Mesenchymal stem cell (in vitro differentiated cells and primary cell): ENCODE measurements at regions not wholly inside any gene's neighbourhood (a gene's known extent, or its start where the extent isn't known, plus 50 kb on each side); places are given as distances from the start of the nearest gene placed in this dataset.

ENCODE experiments used
- DNase-seq: peaks from one replicate; pipeline ENCODE4 v3.0.0-alpha.2; 2013
- H2AFZ ChIP-seq: one replicate; pipeline ENCODE4 v1.6.1; 2013; ENCODE audit warnings: low read depth, mild to moderate bottlenecking, control low read depth, inconsistent platforms, low read length, moderate library complexity
- H2AK5ac ChIP-seq: 2 replicates; pipeline ENCODE4 v1.6.1; 2013; ENCODE audit warnings: low read length, moderate library complexity, mild to moderate bottlenecking, inconsistent platforms; ENCODE audit not compliant: severe bottlenecking
- H2BK120ac ChIP-seq: one replicate; pipeline ENCODE4 v1.6.1; 2013; ENCODE audit warnings: low read depth, mild to moderate bottlenecking, inconsistent platforms, low read length, moderate library complexity
- H2BK12ac ChIP-seq, 2 experiments: one replicate each; pipeline ENCODE4 v1.6.1; 2013; ENCODE audit warnings: inconsistent platforms in 2 of 2, low read length in 2 of 2, mild to moderate bottlenecking in 2 of 2, moderate library complexity in 2 of 2, control low read depth in 1 of 2
- H2BK15ac ChIP-seq: one replicate; pipeline ENCODE4 v1.6.1; 2013; ENCODE audit warnings: mild to moderate bottlenecking, low read depth, inconsistent platforms; ENCODE audit not compliant: poor library complexity, severe bottlenecking
- H2BK5ac ChIP-seq: 2 replicates; pipeline ENCODE4 v1.6.1; 2013; ENCODE audit warnings: low read depth, mild to moderate bottlenecking, low read length, control low read depth, inconsistent platforms; ENCODE audit not compliant: poor library complexity, severe bottlenecking
- H3K14ac ChIP-seq, 2 experiments: one replicate each; pipeline ENCODE4 v1.6.1; 2013; ENCODE audit warnings: inconsistent platforms in 2 of 2, low read length in 2 of 2, control low read depth in 1 of 2, mild to moderate bottlenecking in 1 of 2, moderate library complexity in 1 of 2
- H3K18ac ChIP-seq, 2 experiments: one replicate each; pipeline ENCODE4 v1.6.1; 2013; ENCODE audit warnings: inconsistent platforms in 2 of 2, low read length in 2 of 2, control low read depth in 1 of 2, low read depth in 1 of 2, mild to moderate bottlenecking in 1 of 2
- H3K23ac ChIP-seq, 2 experiments: one replicate each; pipeline ENCODE4 v1.6.1; 2013; ENCODE audit warnings: inconsistent platforms in 2 of 2, low read length in 2 of 2, mild to moderate bottlenecking in 2 of 2, moderate library complexity in 2 of 2, control low read depth in 1 of 2
- H3K27ac ChIP-seq: 2 replicates; pipeline ENCODE4 v1.5.1; 2013; ENCODE audit warnings: mild to moderate bottlenecking, moderate library complexity, low read length, control low read depth, inconsistent platforms; ENCODE audit not compliant: poor library complexity, severe bottlenecking
- H3K27me3 ChIP-seq, 2 experiments: 2 replicates each; pipeline versions ENCODE4 v1.6.1 to v1.7.0; 2013; ENCODE audit warnings: low read length in 2 of 2, mild to moderate bottlenecking in 2 of 2, moderate library complexity in 2 of 2, control low read depth in 1 of 2, inconsistent platforms in 1 of 2; ENCODE audit not compliant: control insufficient read depth in 1 of 2, insufficient read depth in 1 of 2
- H3K36me3 ChIP-seq, 2 experiments: 2 replicates each; pipeline versions ENCODE4 v1.6.1 to v1.7.0; 2013; ENCODE audit warnings: low read length in 2 of 2, control low read depth in 1 of 2, inconsistent platforms in 1 of 2, low read depth in 1 of 2, mild to moderate bottlenecking in 1 of 2; ENCODE audit not compliant: insufficient read depth in 2 of 2, control insufficient read depth in 1 of 2
- H3K4ac ChIP-seq, 2 experiments: one replicate each; pipeline ENCODE4 v1.6.1; 2013; ENCODE audit warnings: inconsistent platforms in 2 of 2, low read length in 2 of 2, mild to moderate bottlenecking in 2 of 2, moderate library complexity in 2 of 2, control low read depth in 1 of 2, low read depth in 1 of 2
- H3K4me1 ChIP-seq: 2 replicates; pipeline ENCODE4 v1.6.1; 2013; ENCODE audit warnings: low read depth, low read length, control low read depth; ENCODE audit not compliant: control insufficient read depth, insufficient read depth
- H3K4me2 ChIP-seq: 2 replicates; pipeline ENCODE4 v1.6.1; 2013; ENCODE audit warnings: low read length, mild to moderate bottlenecking, inconsistent platforms; ENCODE audit not compliant: poor library complexity, severe bottlenecking
- H3K4me3 ChIP-seq, 2 experiments: 2 replicates each; pipeline versions ENCODE4 v1.5.1 to v1.7.0; 2013; ENCODE audit warnings: low read length in 2 of 2, mild to moderate bottlenecking in 2 of 2, control low read depth in 1 of 2, low read depth in 1 of 2; ENCODE audit not compliant: insufficient read depth in 1 of 2
- H3K79me1 ChIP-seq: replicated peaks from 2 replicates; pipeline ENCODE4 v1.6.1; 2013; ENCODE audit warnings: mild to moderate bottlenecking, control low read depth, low read length, inconsistent platforms; ENCODE audit not compliant: poor library complexity, severe bottlenecking
- H3K9ac ChIP-seq: 2 replicates; pipeline ENCODE4 v1.7.0; 2013; ENCODE audit warnings: mild to moderate bottlenecking, low read length, moderate library complexity
- H3K9me3 ChIP-seq: 2 replicates; pipeline ENCODE4 v1.7.0; 2013; ENCODE audit warnings: mild to moderate bottlenecking, low read length; ENCODE audit not compliant: control insufficient read depth
- H4K8ac ChIP-seq: one replicate; pipeline ENCODE4 v1.6.1; 2013; ENCODE audit warnings: inconsistent platforms, mild to moderate bottlenecking, low read length, moderate library complexity
- H4K91ac ChIP-seq: one replicate; pipeline ENCODE4 v1.6.1; 2013; ENCODE audit warnings: mild to moderate bottlenecking, low read length, inconsistent platforms
- WGBS: methylation state at CpG from one replicate; pipeline ENCODE4 v1.1.7; 2013; ENCODE audit warnings: mixed read lengths; 5-methylcytosine and 5-hydroxymethylcytosine counted together

DNA sequence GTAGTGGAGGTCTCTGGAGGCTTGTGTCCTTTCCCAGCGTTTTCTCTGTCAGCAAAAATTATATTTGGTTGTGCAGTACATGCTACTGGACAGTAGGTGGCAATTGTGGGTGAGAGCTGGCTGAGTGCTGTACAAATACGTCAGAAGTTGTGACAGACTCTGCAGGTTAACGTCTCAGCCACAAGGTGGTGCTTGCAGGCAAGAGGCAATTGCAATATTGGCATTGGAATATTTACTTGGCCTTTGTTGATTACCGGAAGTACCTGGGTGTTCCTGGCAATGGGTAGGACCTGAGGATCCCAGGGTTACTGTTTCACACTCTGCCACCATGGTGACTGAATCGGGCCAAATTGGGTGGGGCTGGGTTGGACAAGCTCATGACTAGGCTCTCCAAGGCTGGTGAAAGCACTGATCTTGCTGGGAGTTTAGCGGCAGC, 333.9 kb upstream of the LMO3 start:
- Histone ChIP-seq H3K4me2 (no peak overlapping the region), H3K14ac (no peak overlapping the region), H3K9ac (no peak overlapping the region), H3K36me3 (no peaks in the 10 kb centered on the region), H2BK15ac (no peak overlapping the region), H3K4ac (no peak overlapping the region), H3K9me3 (no peaks in the 10 kb centered on the region), H3K27me3 (no peaks in the 10 kb centered on the region), H2BK120ac (no peak overlapping the region), H3K4me3 (no peak overlapping the region), H2AK5ac (no peak overlapping the region), H4K8ac (no peak overlapping the region), H3K4me1 (no peaks in the 10 kb centered on the region), H2BK12ac (no peak overlapping the region), H2BK5ac (no peak overlapping the region), H3K23ac (no peak overlapping the region), H4K91ac (no peak overlapping the region), H2AFZ (no peak overlapping the region), H3K27ac (no peak overlapping the region), H3K79me1 (no peaks in the 10 kb centered on the region), H3K18ac (no peak overlapping the region)
- 29% methylated on average over 6 of the region's 6 CpGs for WGBS
- peak; percentile 32 for DNase-seq

- WGBS: no CpG with 5 or more reads among the region's 2 CpGs
- no peak overlapping the region for H2BK15ac ChIP-seq
These were observed 321.3 kb upstream of the LMO3 start for GRCh38 chr12:16927259-16927658.

DNA sequence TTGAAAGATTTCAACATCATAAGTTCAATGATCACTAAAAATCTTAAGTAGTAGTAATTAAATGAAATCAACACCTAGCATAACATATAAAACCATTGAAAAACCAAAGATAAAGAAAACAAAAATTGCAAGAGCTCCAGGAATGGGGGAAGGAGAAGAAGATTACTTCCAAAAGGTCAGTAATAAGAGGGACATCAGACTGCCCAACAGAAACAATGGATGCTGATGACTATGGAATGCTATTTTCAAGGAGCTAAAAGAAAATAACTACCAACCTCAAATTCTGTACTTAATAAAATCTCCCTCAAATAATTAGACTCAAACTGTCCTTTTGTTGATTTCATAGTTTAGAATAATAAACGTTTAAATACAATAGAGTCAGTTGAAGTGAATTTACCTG, 314.5 kb upstream of the LMO3 start:
- Histone ChIP-seq H3K14ac (no peak overlapping the region), H2BK5ac (no peak overlapping the region), H3K18ac (no peak overlapping the region), H3K9ac (no peak overlapping the region), H3K9me3 (peaks cover 51% of the 10 kb centered on the region), H3K79me1 (no peaks in the 10 kb centered on the region), H4K91ac (no peak overlapping the region), H2BK12ac (no peak overlapping the region), H3K27ac (no peak overlapping the region), H3K4me1 (no peaks in the 10 kb centered on the region), H3K4ac (no peak overlapping the region), H4K8ac (no peak overlapping the region), H3K23ac (no peak overlapping the region), H2AK5ac (no peak overlapping the region), H3K27me3 (no peaks in the 10 kb centered on the region), H2AFZ (no peak overlapping the region), H3K4me3 (no peak overlapping the region), H2BK15ac (no peak overlapping the region), H2BK120ac (no peak overlapping the region), H3K4me2 (no peak overlapping the region), H3K36me3 (no peaks in the 10 kb centered on the region)
- no CpG with 5 or more reads among the region's 1 CpG for WGBS
- DNase-seq: no peak

More at GRCh38 chr12:16927259-16927658, 321.3 kb upstream of the LMO3 start:
- H3K9ac ChIP-seq: no peak overlapping the region
- peaks cover 27% of the 10 kb centered on the region for H3K9me3 ChIP-seq
- no peak overlapping the region for H3K14ac ChIP-seq
- no peak for DNase-seq
- H2AK5ac ChIP-seq: no peak overlapping the region
- H3K4me3 ChIP-seq: no peak overlapping the region
- H4K8ac ChIP-seq: no peak overlapping the region
- no peak overlapping the region for H3K27ac ChIP-seq
- H4K91ac ChIP-seq: no peak overlapping the region
- H2BK5ac ChIP-seq: no peak overlapping the region
- H3K4me1 ChIP-seq: no peaks in the 10 kb centered on the region
- no peak overlapping the region for H2BK120ac ChIP-seq
- H2BK12ac ChIP-seq: no peak overlapping the region
- H3K18ac ChIP-seq: no peak overlapping the region
- H3K27me3 ChIP-seq: no peaks in the 10 kb centered on the region
- H3K4me2 ChIP-seq: no peak overlapping the region
- no peak overlapping the region for H3K4ac ChIP-seq
- H3K79me1 ChIP-seq: no peaks in the 10 kb centered on the region
- no peaks in the 10 kb centered on the region for H3K36me3 ChIP-seq
- no peak overlapping the region for H3K23ac ChIP-seq
- H2AFZ ChIP-seq: no peak overlapping the region

DNA sequence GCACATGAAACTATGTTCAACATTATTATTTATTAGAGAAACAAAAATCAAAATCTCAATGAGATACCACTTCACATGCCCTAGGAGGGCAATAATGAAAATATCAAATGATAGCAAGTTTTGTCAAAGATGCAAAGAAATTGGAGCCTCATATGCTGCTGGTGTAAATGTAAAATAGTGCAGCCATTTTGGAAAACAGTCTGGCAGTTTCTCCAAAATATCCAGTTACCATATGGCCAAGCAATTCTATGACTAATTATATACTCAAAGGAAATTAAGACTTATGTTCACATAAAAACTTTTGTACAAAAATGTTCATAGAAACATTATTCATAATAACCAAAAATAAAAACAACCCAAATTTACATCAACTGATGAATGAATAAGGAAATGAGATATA, 313.6 kb upstream of the LMO3 start:
- H3K4me2 ChIP-seq: no peak overlapping the region
- no peak overlapping the region for H3K27ac ChIP-seq
- peaks cover 51% of the 10 kb centered on the region for H3K9me3 ChIP-seq
- no peak overlapping the region for H3K23ac ChIP-seq
- H4K8ac ChIP-seq: no peak overlapping the region
- no peaks in the 10 kb centered on the region for H3K79me1 ChIP-seq
- no peak overlapping the region for H4K91ac ChIP-seq
- H3K9ac ChIP-seq: no peak overlapping the region
- no peak overlapping the region for H3K4ac ChIP-seq
- no peak overlapping the region for H2BK120ac ChIP-seq
- H2BK5ac ChIP-seq: no peak overlapping the region
- H3K18ac ChIP-seq: no peak overlapping the region
- no peak overlapping the region for H2BK12ac ChIP-seq
- H3K27me3 ChIP-seq: no peaks in the 10 kb centered on the region
- H2AK5ac ChIP-seq: no peak overlapping the region
- no peak overlapping the region for H3K14ac ChIP-seq
- no peaks in the 10 kb centered on the region for H3K36me3 ChIP-seq
- no peak overlapping the region for H2AFZ ChIP-seq
- H3K4me3 ChIP-seq: no peak overlapping the region
- H2BK15ac ChIP-seq: no peak overlapping the region
- DNase-seq: no peak
- H3K4me1 ChIP-seq: no peaks in the 10 kb centered on the region
